Panc1 (cell line): ENCODE measurements at regions not wholly inside any gene's neighbourhood (a gene's known extent, or its start where the extent isn't known, plus 50 kb on each side); places are given as distances from the start of the nearest gene placed in this dataset.

Experiments
- POLR2AphosphoS5 ChIP-seq: IDR thresholded peaks from 2 replicates; pipeline ENCODE4 v1.6.1; 2012; ENCODE audit warnings: mild to moderate bottlenecking, low read depth, low read length, moderate library complexity
- SIN3A ChIP-seq: IDR thresholded peaks from 2 replicates; pipeline ENCODE4 v1.6.1; 2012; ENCODE audit warnings: low read depth, mild to moderate bottlenecking, low read length, moderate library complexity, borderline replicate concordance; ENCODE audit not compliant: insufficient read depth
- TCF7L2 ChIP-seq: IDR thresholded peaks from 2 replicates; pipeline ENCODE4 v1.6.1; 2011; ENCODE audit warnings: mild to moderate bottlenecking, low read depth, low read length, inconsistent platforms
- TF ChIP-seq, protein P1 (sequence below): fragments of 450-650 bp; IDR thresholded peaks from 2 replicates; pipeline ENCODE4 v1.5.1; 2017; ENCODE audit warnings: mild to moderate bottlenecking
- TF ChIP-seq, protein P2 (sequence below), 2 experiments: IDR thresholded peaks; 2 replicates each; pipeline ENCODE4 v1.6.1; 2011 to 2012; ENCODE audit warnings: low read depth in 2 of 2, control low read depth in 1 of 2, low read length in 1 of 2, mild to moderate bottlenecking in 1 of 2, moderate library complexity in 1 of 2; ENCODE audit not compliant: insufficient read depth in 1 of 2

DNA sequence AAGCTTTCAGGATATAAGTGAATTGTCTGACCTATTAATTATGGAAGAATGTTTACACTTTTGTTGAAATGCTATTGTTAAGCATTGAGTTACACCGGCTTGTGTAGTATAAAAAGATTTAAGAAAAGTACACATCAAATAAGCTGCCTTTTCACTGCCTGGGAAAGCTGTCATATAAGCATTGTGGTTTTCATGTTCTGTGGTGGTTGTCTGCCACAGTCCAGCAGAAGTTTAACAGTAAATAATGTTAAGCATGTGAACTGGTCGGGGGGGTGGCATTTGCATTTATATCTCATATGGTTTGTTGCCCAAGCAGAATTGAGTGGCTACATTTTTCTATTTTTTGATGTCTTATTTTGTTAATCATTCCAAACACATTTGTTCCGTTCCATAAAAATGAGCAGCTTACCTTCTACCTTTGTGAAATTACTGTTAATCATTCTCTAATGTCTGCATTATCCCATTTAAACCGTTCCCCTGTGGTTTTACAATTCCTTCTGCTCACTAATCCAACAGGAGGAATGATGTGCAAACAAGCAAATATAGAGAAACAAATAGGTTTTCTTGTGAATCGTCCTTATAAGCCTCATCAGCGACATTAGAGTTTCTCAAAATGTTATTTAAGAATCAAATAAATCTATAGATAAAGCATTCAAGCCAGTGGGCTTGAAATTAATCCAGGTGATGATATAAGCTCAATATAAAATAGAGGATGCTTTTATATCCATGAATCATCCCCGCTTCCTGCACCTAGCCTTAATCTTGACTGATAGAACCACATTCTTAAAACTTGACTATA is 160.8 kb upstream of the SAMSN1 start:
- TF ChIP-seq, protein P1, sequence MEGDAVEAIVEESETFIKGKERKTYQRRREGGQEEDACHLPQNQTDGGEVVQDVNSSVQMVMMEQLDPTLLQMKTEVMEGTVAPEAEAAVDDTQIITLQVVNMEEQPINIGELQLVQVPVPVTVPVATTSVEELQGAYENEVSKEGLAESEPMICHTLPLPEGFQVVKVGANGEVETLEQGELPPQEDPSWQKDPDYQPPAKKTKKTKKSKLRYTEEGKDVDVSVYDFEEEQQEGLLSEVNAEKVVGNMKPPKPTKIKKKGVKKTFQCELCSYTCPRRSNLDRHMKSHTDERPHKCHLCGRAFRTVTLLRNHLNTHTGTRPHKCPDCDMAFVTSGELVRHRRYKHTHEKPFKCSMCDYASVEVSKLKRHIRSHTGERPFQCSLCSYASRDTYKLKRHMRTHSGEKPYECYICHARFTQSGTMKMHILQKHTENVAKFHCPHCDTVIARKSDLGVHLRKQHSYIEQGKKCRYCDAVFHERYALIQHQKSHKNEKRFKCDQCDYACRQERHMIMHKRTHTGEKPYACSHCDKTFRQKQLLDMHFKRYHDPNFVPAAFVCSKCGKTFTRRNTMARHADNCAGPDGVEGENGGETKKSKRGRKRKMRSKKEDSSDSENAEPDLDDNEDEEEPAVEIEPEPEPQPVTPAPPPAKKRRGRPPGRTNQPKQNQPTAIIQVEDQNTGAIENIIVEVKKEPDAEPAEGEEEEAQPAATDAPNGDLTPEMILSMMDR = no peak
- TF ChIP-seq SIN3A = no peak
- TF ChIP-seq POLR2AphosphoS5 = no peak
- TF ChIP-seq, protein P2, sequence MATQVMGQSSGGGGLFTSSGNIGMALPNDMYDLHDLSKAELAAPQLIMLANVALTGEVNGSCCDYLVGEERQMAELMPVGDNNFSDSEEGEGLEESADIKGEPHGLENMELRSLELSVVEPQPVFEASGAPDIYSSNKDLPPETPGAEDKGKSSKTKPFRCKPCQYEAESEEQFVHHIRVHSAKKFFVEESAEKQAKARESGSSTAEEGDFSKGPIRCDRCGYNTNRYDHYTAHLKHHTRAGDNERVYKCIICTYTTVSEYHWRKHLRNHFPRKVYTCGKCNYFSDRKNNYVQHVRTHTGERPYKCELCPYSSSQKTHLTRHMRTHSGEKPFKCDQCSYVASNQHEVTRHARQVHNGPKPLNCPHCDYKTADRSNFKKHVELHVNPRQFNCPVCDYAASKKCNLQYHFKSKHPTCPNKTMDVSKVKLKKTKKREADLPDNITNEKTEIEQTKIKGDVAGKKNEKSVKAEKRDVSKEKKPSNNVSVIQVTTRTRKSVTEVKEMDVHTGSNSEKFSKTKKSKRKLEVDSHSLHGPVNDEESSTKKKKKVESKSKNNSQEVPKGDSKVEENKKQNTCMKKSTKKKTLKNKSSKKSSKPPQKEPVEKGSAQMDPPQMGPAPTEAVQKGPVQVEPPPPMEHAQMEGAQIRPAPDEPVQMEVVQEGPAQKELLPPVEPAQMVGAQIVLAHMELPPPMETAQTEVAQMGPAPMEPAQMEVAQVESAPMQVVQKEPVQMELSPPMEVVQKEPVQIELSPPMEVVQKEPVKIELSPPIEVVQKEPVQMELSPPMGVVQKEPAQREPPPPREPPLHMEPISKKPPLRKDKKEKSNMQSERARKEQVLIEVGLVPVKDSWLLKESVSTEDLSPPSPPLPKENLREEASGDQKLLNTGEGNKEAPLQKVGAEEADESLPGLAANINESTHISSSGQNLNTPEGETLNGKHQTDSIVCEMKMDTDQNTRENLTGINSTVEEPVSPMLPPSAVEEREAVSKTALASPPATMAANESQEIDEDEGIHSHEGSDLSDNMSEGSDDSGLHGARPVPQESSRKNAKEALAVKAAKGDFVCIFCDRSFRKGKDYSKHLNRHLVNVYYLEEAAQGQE (IDR thresholded peaks at IDR 0.05; ENCODE audit: insufficient read depth in 1 of 2, low read depth in 2 of 2, low read length in 1 of 2) = no peak
- TF ChIP-seq TCF7L2 = no peak
